H9 (cell line): ENCODE measurements at regions not wholly inside any gene's neighbourhood (a gene's known extent, or its start where the extent isn't known, plus 50 kb on each side); places are given as distances from the start of the nearest gene placed in this dataset.

Experiments
- DNase-seq: peaks from one replicate; pipeline ENCODE4 v3.0.0-alpha.2; 2017
- H2AFZ ChIP-seq: one replicate; pipeline ENCODE4 v1.6.1; 2013; ENCODE audit warnings: mild to moderate bottlenecking, low read length, control low read depth, moderate library complexity
- H2AK5ac ChIP-seq: 2 replicates; pipeline ENCODE4 v1.6.1; 2013; ENCODE audit warnings: low read length, control low read depth, mixed read lengths; ENCODE audit not compliant: insufficient read length
- H2BK120ac ChIP-seq: one replicate; pipeline ENCODE4 v1.6.1; 2013; ENCODE audit warnings: low read depth, mild to moderate bottlenecking, low read length, control low read depth, inconsistent platforms; ENCODE audit not compliant: poor library complexity, severe bottlenecking
- H2BK12ac ChIP-seq: 2 replicates; pipeline ENCODE4 v1.6.1; 2013; ENCODE audit warnings: low read length, control low read depth, mixed read lengths, low read depth; ENCODE audit not compliant: insufficient read length
- H2BK15ac ChIP-seq: 2 replicates; pipeline ENCODE4 v1.6.1; 2013; ENCODE audit warnings: low read depth, low read length, control low read depth
- H2BK20ac ChIP-seq: one replicate; pipeline ENCODE4 v1.6.1; 2013; ENCODE audit warnings: low read depth, mild to moderate bottlenecking, low read length, control low read depth, inconsistent platforms; ENCODE audit not compliant: poor library complexity, severe bottlenecking
- H2BK5ac ChIP-seq: 2 replicates; pipeline ENCODE4 v1.6.1; 2013; ENCODE audit warnings: low read length, control low read depth, mixed read lengths; ENCODE audit not compliant: insufficient read length
- H3K14ac ChIP-seq: 2 replicates; pipeline ENCODE4 v1.6.1; 2013; ENCODE audit warnings: low read length, control low read depth; ENCODE audit not compliant: insufficient read depth
- H3K18ac ChIP-seq: 2 replicates; pipeline ENCODE4 v1.6.1; 2013; ENCODE audit warnings: low read depth, mild to moderate bottlenecking, mixed read lengths, low read length, control low read depth; ENCODE audit not compliant: insufficient read length
- H3K23ac ChIP-seq: 2 replicates; pipeline ENCODE4 v1.6.1; 2013; ENCODE audit warnings: low read length, control low read depth, mixed read lengths, low read depth; ENCODE audit not compliant: insufficient read length
- H3K23me2 ChIP-seq: 2 replicates; pipeline ENCODE4 v1.6.1; 2013; ENCODE audit warnings: low read depth, mild to moderate bottlenecking, mixed read lengths, low read length, control low read depth; ENCODE audit not compliant: insufficient read length, poor library complexity, severe bottlenecking
- H3K27ac ChIP-seq: 2 replicates; pipeline ENCODE4 v1.5.1; 2013; ENCODE audit warnings: low read length, control low read depth, mixed read lengths, low read depth; ENCODE audit not compliant: insufficient read length
- H3K27me3 ChIP-seq: 2 replicates; pipeline ENCODE4 v1.6.1; 2013; ENCODE audit warnings: low read length, control low read depth, inconsistent platforms; ENCODE audit not compliant: insufficient read depth
- H3K4ac ChIP-seq: 2 replicates; pipeline ENCODE4 v1.6.1; 2013; ENCODE audit warnings: low read depth, mild to moderate bottlenecking, control low read depth, inconsistent platforms, low read length, moderate library complexity
- H3K4me1 ChIP-seq: 2 replicates; pipeline ENCODE4 v1.6.1; 2013; ENCODE audit warnings: low read length, control low read depth, inconsistent platforms; ENCODE audit not compliant: insufficient read depth
- H3K4me2 ChIP-seq: 2 replicates; pipeline ENCODE4 v1.6.1; 2013; ENCODE audit warnings: low read length, control low read depth, mixed read lengths; ENCODE audit not compliant: insufficient read length, insufficient read depth
- H3K56ac ChIP-seq: 2 replicates; pipeline ENCODE4 v1.6.1; 2013; ENCODE audit warnings: low read depth, mild to moderate bottlenecking, mixed read lengths, low read length, control low read depth; ENCODE audit not compliant: insufficient read length
- H3K79me1 ChIP-seq: 2 replicates; pipeline ENCODE4 v1.6.1; 2013; ENCODE audit warnings: low read depth, mild to moderate bottlenecking, moderate library complexity, low read length, control low read depth, inconsistent platforms; ENCODE audit not compliant: insufficient read depth, poor library complexity, severe bottlenecking
- H3K79me2 ChIP-seq: 2 replicates; pipeline ENCODE4 v1.6.1; 2013; ENCODE audit warnings: low read length, control low read depth, inconsistent platforms; ENCODE audit not compliant: insufficient read depth
- H3K9ac ChIP-seq: 2 replicates; pipeline ENCODE4 v1.6.1; 2013; ENCODE audit warnings: low read length, control low read depth, mixed read lengths; ENCODE audit not compliant: insufficient read length; ENCODE audit errors: extremely low read depth
- H3K9me3 ChIP-seq: one replicate; pipeline ENCODE4 v1.6.1; 2013; ENCODE audit warnings: low read depth, low read length, inconsistent platforms; ENCODE audit not compliant: control insufficient read depth
- H3T11ph ChIP-seq: one replicate; pipeline ENCODE4 v1.6.1; 2013; ENCODE audit warnings: mild to moderate bottlenecking, low read length, control low read depth, inconsistent platforms
- H4K20me1 ChIP-seq: one replicate; pipeline ENCODE4 v1.6.1; 2013; ENCODE audit not compliant: control insufficient read depth, insufficient read length, insufficient read depth
- H4K5ac ChIP-seq: 2 replicates; pipeline ENCODE4 v1.6.1; 2013; ENCODE audit warnings: low read depth, mild to moderate bottlenecking, mixed read lengths, low read length, control low read depth; ENCODE audit not compliant: insufficient read length
- H4K8ac ChIP-seq: replicated peaks from 2 replicates; pipeline ENCODE4 v1.6.1; 2013; ENCODE audit warnings: low read length, control low read depth, mixed read lengths, low read depth; ENCODE audit not compliant: insufficient read length
- H4K91ac ChIP-seq: 2 replicates; pipeline ENCODE4 v1.6.1; 2013; ENCODE audit warnings: low read depth, mild to moderate bottlenecking, moderate library complexity, mixed read lengths, low read length, control low read depth; ENCODE audit not compliant: insufficient read length
- H3K27ac Mint-ChIP-seq, 3 experiments: 2 replicates in 2 of 3; 3 replicates in 1 of 3; pipeline ENCODE4 v1.8.0; 2020 to 2021; ENCODE audit warnings: mixed read lengths in 3 of 3, mild to moderate bottlenecking in 1 of 3, moderate library complexity in 1 of 3
- H3K27me3 Mint-ChIP-seq: 2 replicates; pipeline ENCODE4 v1.8.0; 2021; ENCODE audit warnings: low read depth, mild to moderate bottlenecking, moderate library complexity, mixed read lengths
- H3K36me3 Mint-ChIP-seq, 3 experiments: 2 replicates in 2 of 3; 3 replicates in 1 of 3; pipeline ENCODE4 v1.8.0; 2020 to 2021; ENCODE audit warnings: low read depth in 3 of 3, mixed read lengths in 3 of 3; ENCODE audit not compliant: insufficient read depth in 1 of 3
- H3K4me1 Mint-ChIP-seq, 2 experiments: 2 replicates each; pipeline ENCODE4 v1.8.0; 2020; ENCODE audit warnings: mixed read lengths in 2 of 2
- H3K4me3 Mint-ChIP-seq, 2 experiments: 2 replicates in 1 of 2; 3 replicates in 1 of 2; pipeline ENCODE4 v1.8.0; 2020 to 2021; ENCODE audit warnings: mild to moderate bottlenecking in 2 of 2, mixed read lengths in 2 of 2, moderate library complexity in 1 of 2
- H3K9me3 Mint-ChIP-seq, 2 experiments: 2 replicates in 1 of 2; 3 replicates in 1 of 2; pipeline ENCODE4 v1.8.0; 2020; ENCODE audit warnings: mild to moderate bottlenecking in 2 of 2, mixed read lengths in 2 of 2, moderate library complexity in 1 of 2
- WGBS: extraction: QIAGEN DNeasy Blood & Tissue Kit; methylation state at CpG from one replicate; pipeline ENCODE4 v1.1.7; 2013; ENCODE audit warnings: missing lambda C conversion rate, low lambda C conversion rate, mixed read lengths; ENCODE audit not compliant: insufficient read length; ENCODE audit errors: extremely low coverage; 5-methylcytosine and 5-hydroxymethylcytosine counted together
- TF ChIP-seq, protein P1 (sequence below): fragments of 200-600 bp; sonication (generic); conservative IDR thresholded peaks from 3 replicates; pipeline ENCODE4 v1.8.0; 2021; ENCODE audit warnings: antibody characterized with exemption, mild to moderate bottlenecking

- no peaks in the 10 kb centered on the region for H3K4me1 Mint-ChIP-seq
- no peak overlapping the region for H3K27ac ChIP-seq
- no peak for DNase-seq
- H2BK15ac ChIP-seq = no peak overlapping the region
- H2BK5ac ChIP-seq = no peak overlapping the region
- H3K27me3 Mint-ChIP-seq = peaks cover 27% of the 10 kb centered on the region
- H2BK20ac ChIP-seq = no peak overlapping the region
- no peak overlapping the region for H3K56ac ChIP-seq
- no peak overlapping the region for H4K5ac ChIP-seq
- no peak overlapping the region; a peak in 1 of 5 replicates for H3K4me3 Mint-ChIP-seq
- no peak overlapping the region for H3K9ac ChIP-seq
- no peaks in the 10 kb centered on the region for H3K23me2 ChIP-seq
- H3K79me1 ChIP-seq = no peaks in the 10 kb centered on the region
- no peaks in the 10 kb centered on the region for H3K9me3 ChIP-seq
- no peak overlapping the region for H3T11ph ChIP-seq
- no peak overlapping the region for H4K91ac ChIP-seq
- no CpG with 5 or more reads among the region's 5 CpGs for WGBS
- no peak overlapping the region for H2BK120ac ChIP-seq
- H3K14ac ChIP-seq = no peak overlapping the region
- no peak overlapping the region for H3K4me2 ChIP-seq
- H3K23ac ChIP-seq = no peak overlapping the region
- no peak overlapping the region for H3K27ac Mint-ChIP-seq
- no peak overlapping the region for H2AFZ ChIP-seq
- no peaks in the 10 kb centered on the region for H3K9me3 Mint-ChIP-seq
- H2AK5ac ChIP-seq = no peak overlapping the region
- no peaks in the 10 kb centered on the region for H3K79me2 ChIP-seq
- H3K4ac ChIP-seq = no peak overlapping the region
- H3K36me3 Mint-ChIP-seq = no peaks in the 10 kb centered on the region
- no peak overlapping the region for H2BK12ac ChIP-seq
- no peak overlapping the region for H4K8ac ChIP-seq
- H3K27me3 ChIP-seq = 0 out of 2 replicates have a peak, but pooled peaks cover 2% of the 10 kb centered on the region
- no peaks in the 10 kb centered on the region for H4K20me1 ChIP-seq
- no peak overlapping the region for H3K18ac ChIP-seq
- H3K4me1 ChIP-seq = no peaks in the 10 kb centered on the region; the same call in 1 of the 2 replicates
- TF ChIP-seq, protein P1, sequence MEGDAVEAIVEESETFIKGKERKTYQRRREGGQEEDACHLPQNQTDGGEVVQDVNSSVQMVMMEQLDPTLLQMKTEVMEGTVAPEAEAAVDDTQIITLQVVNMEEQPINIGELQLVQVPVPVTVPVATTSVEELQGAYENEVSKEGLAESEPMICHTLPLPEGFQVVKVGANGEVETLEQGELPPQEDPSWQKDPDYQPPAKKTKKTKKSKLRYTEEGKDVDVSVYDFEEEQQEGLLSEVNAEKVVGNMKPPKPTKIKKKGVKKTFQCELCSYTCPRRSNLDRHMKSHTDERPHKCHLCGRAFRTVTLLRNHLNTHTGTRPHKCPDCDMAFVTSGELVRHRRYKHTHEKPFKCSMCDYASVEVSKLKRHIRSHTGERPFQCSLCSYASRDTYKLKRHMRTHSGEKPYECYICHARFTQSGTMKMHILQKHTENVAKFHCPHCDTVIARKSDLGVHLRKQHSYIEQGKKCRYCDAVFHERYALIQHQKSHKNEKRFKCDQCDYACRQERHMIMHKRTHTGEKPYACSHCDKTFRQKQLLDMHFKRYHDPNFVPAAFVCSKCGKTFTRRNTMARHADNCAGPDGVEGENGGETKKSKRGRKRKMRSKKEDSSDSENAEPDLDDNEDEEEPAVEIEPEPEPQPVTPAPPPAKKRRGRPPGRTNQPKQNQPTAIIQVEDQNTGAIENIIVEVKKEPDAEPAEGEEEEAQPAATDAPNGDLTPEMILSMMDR = no peak
These were observed 134.6 kb downstream of the ZNF467 start for GRCh38 chr7:149638566-149639320.
